ENCODE measurements at regions not wholly inside any gene's neighbourhood (a gene's known extent, or its start where the extent isn't known, plus 50 kb on each side); places are given as distances from the start of the nearest gene placed in this dataset.

GRCh38 chr5:96332535-96333366, 100.3 kb downstream of the PCSK1 start (continued):
- no peak for TF ChIP-seq ELK1 (IDR thresholded peaks at IDR 0.05; ENCODE audit: low read depth, low read length)
- TF ChIP-seq JUND (IDR thresholded peaks at IDR 0.05; ENCODE audit: low read depth, low read length) = no peak
- no peak for TF ChIP-seq BACH1 (IDR thresholded peaks at IDR 0.05; ENCODE audit: borderline replicate concordance)

GRCh38 chr5:96331681-96332361, 101.2 kb downstream of the PCSK1 start:
- intact Hi-C loops (cut with micrococcal nuclease; ENCODE audit: unreplicated experiment) (loop anchor here (10.0 kb wide), 1 partner anchor 687 kb away; the partner anchor contains the start of gene RFESD), in situ Hi-C loops (cut with MboI) (no loop called here)
- no peak for DNase-seq (ENCODE audit: low read depth, low spot score)
- Histone ChIP-seq H3K27me3 (replicated peaks in 1 of 2; ENCODE audit: control insufficient read depth in 2 of 2, insufficient read depth in 2 of 2, low read length in 1 of 2) (no peaks in the 10 kb centered on the region; a peak in 1 of 4 replicates), H2AFZ (ENCODE audit: control insufficient read depth, low read depth, low read length) (no peak overlapping the region), H3K79me2 (ENCODE audit: control insufficient read depth, insufficient read depth, low read length) (no peaks in the 10 kb centered on the region), H3K27ac (ENCODE audit: control insufficient read depth, insufficient read depth) (no peak overlapping the region), H3K4me3 (no peak overlapping the region), H3K4me1 (ENCODE audit: control insufficient read depth, insufficient read depth, low read length) (peaks cover 14% of the 10 kb centered on the region), H4K20me1 (ENCODE audit: control insufficient read depth, insufficient read depth) (no peaks in the 10 kb centered on the region), H3K9ac (ENCODE audit: control insufficient read depth, insufficient read depth, low read length) (no peak overlapping the region), H3K36me3 (ENCODE audit: control insufficient read depth in 2 of 2, insufficient read depth in 2 of 2, low read length in 1 of 2) (no peaks in the 10 kb centered on the region), H3K9me3 (replicated peaks; ENCODE audit: control insufficient read depth, insufficient read depth, low read length) (no peaks in the 10 kb centered on the region), H3K4me2 (ENCODE audit: control insufficient read depth, insufficient read depth) (no peak overlapping the region)
- no peak for ATAC-seq
- BruUV-seq (replicated peaks) = no TSS peak
- ChIA-PET SMC1A (ENCODE audit: uncharacterized antibody, unreplicated experiment) (interaction anchor here (0.5 to 3.9 kb wide), 6 partner anchors 8 to 478 kb away, joined by 3 to 14 read pairs (median 4); no protein-coding TSS in a partner anchor), CTCF (interaction anchor here (1.7 to 12.3 kb wide), 2 partner anchors 468 to 477 kb away, joined by 4 to 360 read pairs; no protein-coding TSS in a partner anchor), POLR2A (no interaction called here), RAD21 (ENCODE audit: unreplicated experiment) (interaction anchor here (0.8 to 1.2 kb wide), 3 partner anchors 9 to 470 kb away, joined by 3 to 4 read pairs (median 3); no protein-coding TSS in a partner anchor)
- no peak for FAIRE-seq
- 54% methylated on average over 2 of the region's 2 CpGs for WGBS (ENCODE audit: insufficient coverage, insufficient replicate concordance, low lambda C conversion rate, missing lambda C conversion rate)
- TF ChIP-seq EP300 (IDR thresholded peaks at IDR 0.05; ENCODE audit: borderline replicate concordance in 1 of 2, control insufficient read depth in 1 of 2, low read depth in 2 of 2, low read length in 2 of 2) (no peak), RUNX3 (IDR thresholded peaks at IDR 0.05; ENCODE audit: low read length) (no peak), REST (IDR thresholded peaks at IDR 0.05; ENCODE audit: low read depth, low read length) (no peak), CTCF (IDR thresholded peaks at IDR 0.05 in 2 of 3, conservative IDR thresholded peaks at IDR 0.05 in 1 of 3; ENCODE audit: control insufficient read depth in 2 of 3, extremely low read depth in 1 of 3, insufficient read depth in 1 of 3, low read depth in 3 of 3, low read length in 3 of 3) (no peak), IRF3 (IDR thresholded peaks at IDR 0.05) (no peak), MLLT1 (IDR thresholded peaks at IDR 0.05) (no peak)
